ENCODE measurements at regions not wholly inside any gene's neighbourhood (a gene's known extent, or its start where the extent isn't known, plus 50 kb on each side); places are given as distances from the start of the nearest gene placed in this dataset.

DNA sequence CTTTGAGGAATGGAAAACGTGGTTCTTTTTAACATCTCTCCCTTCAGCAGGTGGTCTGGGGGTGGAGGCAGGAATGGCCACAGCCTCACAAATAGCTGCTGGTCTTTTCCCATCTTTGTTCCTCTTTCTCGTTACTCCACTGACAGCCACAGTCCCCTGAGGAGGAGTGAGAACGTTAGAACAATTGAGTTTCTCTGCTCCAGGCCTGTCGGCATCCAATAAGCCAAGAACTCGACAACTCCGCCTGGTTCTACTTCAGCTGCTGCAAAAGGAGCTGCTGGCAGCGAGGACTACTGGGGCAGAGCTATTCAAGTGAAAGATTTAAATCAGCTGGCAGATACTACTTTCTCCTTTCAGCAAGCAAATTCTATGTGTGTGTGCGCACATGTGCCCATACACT, 169.5 kb upstream of the GALNT2 start:
- no peak for TF ChIP-seq SUZ12 (IDR thresholded peaks at IDR 0.05; ENCODE audit: extremely low read depth, insufficient read depth, insufficient read length)
- no peak for TF ChIP-seq YY1 (IDR thresholded peaks at IDR 0.05; ENCODE audit: insufficient read depth, insufficient read length)
- no peak for TF ChIP-seq ZNF274 (IDR thresholded peaks at IDR 0.05; ENCODE audit: low read depth, low read length)

Data from NT2/D1 (cell line).